ENCODE measurements at regions not wholly inside any gene's neighbourhood (a gene's known extent, or its start where the extent isn't known, plus 50 kb on each side); places are given as distances from the start of the nearest gene placed in this dataset.

- H3K9me2 ChIP-seq (ENCODE audit: insufficient read depth, low read length), result no peaks in the 10 kb centered on the region
- no peaks in the 10 kb centered on the region for H4K20me1 ChIP-seq (ENCODE audit: insufficient read depth)
- TF ChIP-seq RAD21 (conservative IDR thresholded peaks at IDR 0.05) (no peak), SMC3 (conservative IDR thresholded peaks at IDR 0.05; ENCODE audit: poor library complexity) (no peak), EZH2 (IDR thresholded peaks at IDR 0.05; ENCODE audit: borderline replicate concordance, insufficient read depth, low read length, poor library complexity, severe bottlenecking) (no peak), EP300 (conservative IDR thresholded peaks at IDR 0.05; ENCODE audit: poor library complexity, severe bottlenecking) (no peak), REST (IDR thresholded peaks at IDR 0.05; ENCODE audit: borderline replicate concordance) (no peak), MXI1 (conservative IDR thresholded peaks at IDR 0.05; ENCODE audit: poor library complexity, severe bottlenecking) (no peak), POLR2AphosphoS5 (IDR thresholded peaks at IDR 0.05) (no peak)
- TF ChIP-seq, protein P1, sequence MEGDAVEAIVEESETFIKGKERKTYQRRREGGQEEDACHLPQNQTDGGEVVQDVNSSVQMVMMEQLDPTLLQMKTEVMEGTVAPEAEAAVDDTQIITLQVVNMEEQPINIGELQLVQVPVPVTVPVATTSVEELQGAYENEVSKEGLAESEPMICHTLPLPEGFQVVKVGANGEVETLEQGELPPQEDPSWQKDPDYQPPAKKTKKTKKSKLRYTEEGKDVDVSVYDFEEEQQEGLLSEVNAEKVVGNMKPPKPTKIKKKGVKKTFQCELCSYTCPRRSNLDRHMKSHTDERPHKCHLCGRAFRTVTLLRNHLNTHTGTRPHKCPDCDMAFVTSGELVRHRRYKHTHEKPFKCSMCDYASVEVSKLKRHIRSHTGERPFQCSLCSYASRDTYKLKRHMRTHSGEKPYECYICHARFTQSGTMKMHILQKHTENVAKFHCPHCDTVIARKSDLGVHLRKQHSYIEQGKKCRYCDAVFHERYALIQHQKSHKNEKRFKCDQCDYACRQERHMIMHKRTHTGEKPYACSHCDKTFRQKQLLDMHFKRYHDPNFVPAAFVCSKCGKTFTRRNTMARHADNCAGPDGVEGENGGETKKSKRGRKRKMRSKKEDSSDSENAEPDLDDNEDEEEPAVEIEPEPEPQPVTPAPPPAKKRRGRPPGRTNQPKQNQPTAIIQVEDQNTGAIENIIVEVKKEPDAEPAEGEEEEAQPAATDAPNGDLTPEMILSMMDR (IDR thresholded peaks at IDR 0.05; ENCODE audit: poor library complexity, severe bottlenecking), result no peak
- H3K4me3 ChIP-seq (ENCODE audit: low read length), result no peak overlapping the region
- H3K27me3 ChIP-seq (ENCODE audit: insufficient read depth, low read depth, low read length), result no peaks in the 10 kb centered on the region
- H3K9ac ChIP-seq (ENCODE audit: low read length), result no peak overlapping the region
- no peak overlapping the region for H2AFZ ChIP-seq (ENCODE audit: low read depth, low read length)
- H3F3A ChIP-seq (ENCODE audit: insufficient read depth, low read length, poor library complexity, severe bottlenecking), result no peaks in the 10 kb centered on the region
- no peaks in the 10 kb centered on the region for H3K9me3 ChIP-seq (ENCODE audit: low read length)
- no peak overlapping the region for H3K4me2 ChIP-seq (ENCODE audit: low read length)
- no peaks in the 10 kb centered on the region for H3K36me3 ChIP-seq (ENCODE audit: insufficient read depth, low read length)
- no peaks in the 10 kb centered on the region for H3K79me2 ChIP-seq (replicated peaks; ENCODE audit: insufficient read depth, low read length)
- no peak overlapping the region for H3K27ac ChIP-seq (ENCODE audit: low read length)
These were observed 156.2 kb upstream of the MGMT start for GRCh38 chr10:129310881-129311280.

- no peak for TF ChIP-seq TAF1 (IDR thresholded peaks at IDR 0.05; ENCODE audit: low read depth)
- TF ChIP-seq MXI1 (conservative IDR thresholded peaks at IDR 0.05; ENCODE audit: poor library complexity, severe bottlenecking), result no peak
- no peak for TF ChIP-seq EZH2 (IDR thresholded peaks at IDR 0.05; ENCODE audit: borderline replicate concordance, insufficient read depth, low read length, poor library complexity, severe bottlenecking)
- no peak for TF ChIP-seq POLR2AphosphoS5 (IDR thresholded peaks at IDR 0.05)
- TF ChIP-seq SMC3 (conservative IDR thresholded peaks at IDR 0.05; ENCODE audit: poor library complexity), result no peak
- TF ChIP-seq EP300 (conservative IDR thresholded peaks at IDR 0.05; ENCODE audit: poor library complexity, severe bottlenecking), result no peak
- TF ChIP-seq, protein P1 (IDR thresholded peaks at IDR 0.05; ENCODE audit: poor library complexity, severe bottlenecking), result no peak
- no peak for TF ChIP-seq REST (IDR thresholded peaks at IDR 0.05; ENCODE audit: borderline replicate concordance)
- TF ChIP-seq RAD21 (conservative IDR thresholded peaks at IDR 0.05), result no peak
- Histone ChIP-seq H3K9me2 (ENCODE audit: insufficient read depth, low read length) (no peaks in the 10 kb centered on the region), H2AFZ (ENCODE audit: low read depth, low read length) (no peak overlapping the region), H3K9me3 (ENCODE audit: low read length) (peaks cover 3% of the 10 kb centered on the region), H3K79me2 (replicated peaks; ENCODE audit: insufficient read depth, low read length) (no peaks in the 10 kb centered on the region), H3K27ac (ENCODE audit: low read length) (no peak overlapping the region), H4K20me1 (ENCODE audit: insufficient read depth) (no peaks in the 10 kb centered on the region), H3K36me3 (ENCODE audit: insufficient read depth, low read length) (no peaks in the 10 kb centered on the region), H3K4me2 (ENCODE audit: low read length) (no peak overlapping the region), H3K9ac (ENCODE audit: low read length) (no peak overlapping the region), H3K27me3 (ENCODE audit: insufficient read depth, low read depth, low read length) (no peaks in the 10 kb centered on the region), H3K4me3 (ENCODE audit: low read length) (no peak overlapping the region), H3F3A (ENCODE audit: insufficient read depth, low read length, poor library complexity, severe bottlenecking) (no peaks in the 10 kb centered on the region)
These were observed 147.1 kb upstream of the MGMT start for GRCh38 chr10:129319934-129320333.
